ENCODE measurements at regions not wholly inside any gene's neighbourhood (a gene's known extent, or its start where the extent isn't known, plus 50 kb on each side); places are given as distances from the start of the nearest gene placed in this dataset.
"Not testable (repeated sequence)": the region's sequence is repeated elsewhere in the genome, so short reads cannot be mapped to it uniquely, and the experiment has no call there.

DNA sequence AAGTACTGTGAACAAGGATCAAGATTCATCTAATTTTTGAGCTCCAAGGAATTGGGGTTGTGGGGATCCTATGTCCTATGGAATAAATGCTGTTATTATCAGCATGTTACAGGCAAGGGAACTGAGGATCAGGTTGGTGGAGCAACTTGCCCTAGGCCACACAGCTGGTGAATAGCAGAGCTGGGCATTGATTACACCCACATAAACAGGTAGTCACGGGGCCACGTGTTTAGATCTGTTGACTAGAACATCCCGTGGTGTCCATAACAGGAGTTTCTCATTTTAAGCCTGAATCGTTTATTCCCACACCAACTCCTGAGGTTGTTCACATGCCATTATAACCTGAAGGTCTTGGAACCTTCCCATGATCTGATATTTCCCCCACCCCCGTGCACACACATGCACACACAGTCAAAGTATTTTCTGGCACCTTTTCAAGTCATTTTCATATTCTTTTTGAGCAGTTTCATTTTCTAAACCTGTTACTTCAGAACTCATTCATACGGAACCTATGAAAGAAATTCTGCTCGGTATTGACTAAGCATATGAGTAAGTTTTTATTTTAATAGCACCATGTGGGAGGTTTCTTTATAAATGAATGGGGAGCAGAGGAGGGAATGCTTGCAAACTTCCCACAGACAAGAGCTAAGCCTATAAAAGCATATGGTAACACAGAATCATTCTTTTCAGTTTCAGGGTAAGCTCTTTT is 338.1 kb downstream of the ANAPC1 start:
- not testable (repeated sequence) for H2BK20ac ChIP-seq (ENCODE audit: low read depth, low read length, poor library complexity, severe bottlenecking); H3K27ac ChIP-seq (ENCODE audit: insufficient read length, low read depth, low read length); H3T11ph ChIP-seq (ENCODE audit: low read length); H3K36me3 Mint-ChIP-seq (ENCODE audit: insufficient read depth in 1 of 3, low read depth in 3 of 3); H2AK5ac ChIP-seq (ENCODE audit: insufficient read length, low read length); H3K79me2 ChIP-seq (ENCODE audit: insufficient read depth, low read length); H3K9me3 ChIP-seq (ENCODE audit: control insufficient read depth, low read depth, low read length); H3K18ac ChIP-seq (ENCODE audit: insufficient read length, low read depth, low read length); H3K9ac ChIP-seq (ENCODE audit: extremely low read depth, insufficient read length, low read length); H2BK12ac ChIP-seq (ENCODE audit: insufficient read length, low read depth, low read length); H3K79me1 ChIP-seq (ENCODE audit: insufficient read depth, low read depth, low read length, poor library complexity, severe bottlenecking); H3K4me1 Mint-ChIP-seq; H3K27me3 Mint-ChIP-seq (ENCODE audit: low read depth); H4K8ac ChIP-seq (replicated peaks; ENCODE audit: insufficient read length, low read depth, low read length); H4K20me1 ChIP-seq (ENCODE audit: control insufficient read depth, insufficient read depth, insufficient read length); H3K4me3 Mint-ChIP-seq; H3K23ac ChIP-seq (ENCODE audit: insufficient read length, low read depth, low read length); DNase-seq; H3K23me2 ChIP-seq (ENCODE audit: insufficient read length, low read depth, low read length, poor library complexity, severe bottlenecking); H2BK120ac ChIP-seq (ENCODE audit: low read depth, low read length, poor library complexity, severe bottlenecking); H4K91ac ChIP-seq (ENCODE audit: insufficient read length, low read depth, low read length); H3K56ac ChIP-seq (ENCODE audit: insufficient read length, low read depth, low read length); H3K27me3 ChIP-seq (ENCODE audit: insufficient read depth, low read length); H3K4me2 ChIP-seq (ENCODE audit: insufficient read depth, insufficient read length, low read length); H3K9me3 Mint-ChIP-seq; H3K4me1 ChIP-seq (ENCODE audit: insufficient read depth, low read length); H3K27ac Mint-ChIP-seq; H4K5ac ChIP-seq (ENCODE audit: insufficient read length, low read depth, low read length); H3K4ac ChIP-seq (ENCODE audit: low read depth, low read length); H2BK5ac ChIP-seq (ENCODE audit: insufficient read length, low read length); H2AFZ ChIP-seq (ENCODE audit: low read length); H3K14ac ChIP-seq (ENCODE audit: insufficient read depth, low read length); H2BK15ac ChIP-seq (ENCODE audit: low read depth, low read length)
- WGBS (ENCODE audit: extremely low coverage, insufficient read length, low lambda C conversion rate) = no CpG with 5 or more reads among the region's 7 CpGs

DNA sequence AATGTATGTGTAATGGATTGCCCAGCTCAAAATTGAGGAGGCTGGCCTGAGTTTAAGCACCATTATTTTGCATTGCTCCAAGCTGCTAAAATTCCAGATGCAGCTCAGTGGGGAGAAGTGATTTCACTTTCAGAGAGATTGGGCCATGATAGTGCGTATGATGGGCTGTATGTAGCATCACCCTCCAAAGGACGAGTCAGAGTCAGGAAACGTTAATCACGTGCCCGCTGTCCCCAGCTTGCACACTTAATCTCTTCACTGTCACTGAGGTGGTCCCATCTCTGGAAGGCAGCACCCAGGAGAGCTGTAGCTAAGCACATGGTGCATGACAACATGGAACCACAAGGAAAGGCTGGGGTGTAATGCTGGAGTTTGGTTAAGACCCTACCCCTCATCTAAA is 337.4 kb downstream of the ANAPC1 start:
- not testable (repeated sequence) for H2BK20ac ChIP-seq (ENCODE audit: low read depth, low read length, poor library complexity, severe bottlenecking); H3K4me2 ChIP-seq (ENCODE audit: insufficient read depth, insufficient read length, low read length); H3K18ac ChIP-seq (ENCODE audit: insufficient read length, low read depth, low read length); H3K9ac ChIP-seq (ENCODE audit: extremely low read depth, insufficient read length, low read length); H3K14ac ChIP-seq (ENCODE audit: insufficient read depth, low read length); H4K8ac ChIP-seq (replicated peaks; ENCODE audit: insufficient read length, low read depth, low read length); H3K36me3 Mint-ChIP-seq (ENCODE audit: insufficient read depth in 1 of 3, low read depth in 3 of 3); H2BK5ac ChIP-seq (ENCODE audit: insufficient read length, low read length); H3K4me1 ChIP-seq (ENCODE audit: insufficient read depth, low read length); H2BK12ac ChIP-seq (ENCODE audit: insufficient read length, low read depth, low read length); H3K27me3 Mint-ChIP-seq (ENCODE audit: low read depth); H2AK5ac ChIP-seq (ENCODE audit: insufficient read length, low read length); H3K4me1 Mint-ChIP-seq; H3T11ph ChIP-seq (ENCODE audit: low read length); H3K23me2 ChIP-seq (ENCODE audit: insufficient read length, low read depth, low read length, poor library complexity, severe bottlenecking); H4K5ac ChIP-seq (ENCODE audit: insufficient read length, low read depth, low read length); H3K9me3 Mint-ChIP-seq; H2AFZ ChIP-seq (ENCODE audit: low read length); DNase-seq; H3K27ac ChIP-seq (ENCODE audit: insufficient read length, low read depth, low read length); H2BK120ac ChIP-seq (ENCODE audit: low read depth, low read length, poor library complexity, severe bottlenecking); H4K91ac ChIP-seq (ENCODE audit: insufficient read length, low read depth, low read length); H3K27me3 ChIP-seq (ENCODE audit: insufficient read depth, low read length); H3K56ac ChIP-seq (ENCODE audit: insufficient read length, low read depth, low read length); H3K9me3 ChIP-seq (ENCODE audit: control insufficient read depth, low read depth, low read length); H3K4me3 Mint-ChIP-seq; H3K79me2 ChIP-seq (ENCODE audit: insufficient read depth, low read length); H3K23ac ChIP-seq (ENCODE audit: insufficient read length, low read depth, low read length); H3K79me1 ChIP-seq (ENCODE audit: insufficient read depth, low read depth, low read length, poor library complexity, severe bottlenecking); H3K4ac ChIP-seq (ENCODE audit: low read depth, low read length); H2BK15ac ChIP-seq (ENCODE audit: low read depth, low read length); H3K27ac Mint-ChIP-seq; H4K20me1 ChIP-seq (ENCODE audit: control insufficient read depth, insufficient read depth, insufficient read length)
- no CpG with 5 or more reads among the region's 5 CpGs for WGBS (ENCODE audit: extremely low coverage, insufficient read length, low lambda C conversion rate)

Measured in H9 (cell line).